Naive B cell (primary cell): ENCODE measurements at regions not wholly inside any gene's neighbourhood (a gene's known extent, or its start where the extent isn't known, plus 50 kb on each side); places are given as distances from the start of the nearest gene placed in this dataset.

ENCODE experiments used
- ATAC-seq, 2 donors: fragments of 150-1000 bp; cut with Tn5 transposase; 2 replicates each; pipeline ENCODE4 v1.10.0; 2021; ENCODE audit warnings: low read depth in 2 of 2, mild to moderate bottlenecking in 2 of 2, moderate library complexity in 2 of 2
- DNase-seq: peaks from one replicate; pipeline ENCODE4 v3.0.0; 2022
- H3K27ac Mint-ChIP-seq, 6 donors: one replicate each; pipeline ENCODE4 v1.8.0; 2020 to 2022; ENCODE audit warnings: mild to moderate bottlenecking in 6 of 6, mixed read lengths in 6 of 6, moderate library complexity in 5 of 6, inconsistent platforms in 2 of 6
- H3K27me3 Mint-ChIP-seq, 3 donors: one replicate each; pipeline ENCODE4 v1.8.0; 2021 to 2022; ENCODE audit warnings: mixed read lengths in 3 of 3, mild to moderate bottlenecking in 1 of 3
- H3K36me3 Mint-ChIP-seq, 2 donors: one replicate each; pipeline ENCODE4 v1.8.0; 2020 to 2022; ENCODE audit warnings: mixed read lengths in 2 of 2, inconsistent platforms in 1 of 2, mild to moderate bottlenecking in 1 of 2
- H3K4me1 Mint-ChIP-seq, 3 donors: one replicate each; pipeline ENCODE4 v1.8.0; 2020 to 2022; ENCODE audit warnings: mixed read lengths in 3 of 3, inconsistent platforms in 1 of 3, mild to moderate bottlenecking in 1 of 3, moderate library complexity in 1 of 3
- H3K4me3 Mint-ChIP-seq, 8 donors: one replicate each; pipeline ENCODE4 v1.8.0; 2020 to 2022; ENCODE audit warnings: mild to moderate bottlenecking in 8 of 8, mixed read lengths in 8 of 8, moderate library complexity in 8 of 8, inconsistent platforms in 2 of 8
- H3K9me3 Mint-ChIP-seq, 7 donors: one replicate each; pipeline ENCODE4 v1.8.0; 2020 to 2022; ENCODE audit warnings: mixed read lengths in 7 of 7, mild to moderate bottlenecking in 5 of 7, inconsistent platforms in 2 of 7, moderate library complexity in 1 of 7

DNA sequence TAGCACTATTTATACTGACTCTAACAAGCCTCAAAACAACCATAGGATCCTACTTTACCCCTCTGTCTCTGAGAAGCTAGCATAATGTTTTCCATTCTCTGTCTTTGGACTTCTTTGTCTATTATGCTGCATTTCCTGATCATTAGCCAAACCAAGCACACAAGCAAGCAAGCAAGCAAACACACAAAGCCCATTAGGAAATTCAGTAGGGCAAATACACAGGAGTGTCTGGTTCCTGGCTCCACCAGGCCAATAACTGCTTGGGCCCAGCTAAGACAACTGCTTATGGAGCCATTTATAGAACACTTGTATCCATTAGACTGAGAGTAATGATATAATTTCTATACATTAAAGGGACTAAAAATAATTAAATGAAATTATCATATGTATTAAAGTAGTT is 952.9 kb upstream of the EPHA7 start:
- no peak overlapping the region for H3K27ac Mint-ChIP-seq
- no peaks in the 10 kb centered on the region for H3K36me3 Mint-ChIP-seq
- no peak for ATAC-seq
- no peak overlapping the region for H3K4me3 Mint-ChIP-seq
- no peaks in the 10 kb centered on the region for H3K4me1 Mint-ChIP-seq
- peaks cover 0 to 2% (median 0%) of the 10 kb centered on the region in 7 donors for H3K9me3 Mint-ChIP-seq
- H3K27me3 Mint-ChIP-seq = no peaks in the 10 kb centered on the region
- DNase-seq = no peak

DNA sequence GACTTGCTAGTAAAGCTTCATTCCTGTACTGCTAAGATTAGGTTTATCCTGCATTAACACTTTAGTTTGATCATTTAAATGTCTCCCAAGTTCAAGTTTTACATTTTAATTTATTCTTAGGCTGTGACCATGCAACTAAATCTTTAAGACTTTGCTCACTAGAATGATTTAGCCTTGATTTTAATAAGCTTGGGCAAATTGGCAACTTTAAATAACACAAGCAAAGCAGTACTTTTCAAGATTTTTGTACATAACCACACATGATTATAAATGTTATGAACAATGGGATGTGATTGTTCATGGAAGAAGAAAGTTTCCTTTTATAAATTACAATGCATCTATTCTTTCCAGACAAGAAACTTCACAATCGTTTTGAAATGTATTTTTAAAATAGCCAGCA is 948.0 kb upstream of the EPHA7 start:
- ATAC-seq = no peak
- H3K27ac Mint-ChIP-seq = no peak overlapping the region
- no peaks in the 10 kb centered on the region for H3K27me3 Mint-ChIP-seq
- no peaks in the 10 kb centered on the region for H3K36me3 Mint-ChIP-seq
- no peak for DNase-seq
- peaks cover 0 to 7% (median 3%) of the 10 kb centered on the region in 7 donors for H3K9me3 Mint-ChIP-seq
- no peak overlapping the region for H3K4me3 Mint-ChIP-seq
- no peaks in the 10 kb centered on the region for H3K4me1 Mint-ChIP-seq

DNA sequence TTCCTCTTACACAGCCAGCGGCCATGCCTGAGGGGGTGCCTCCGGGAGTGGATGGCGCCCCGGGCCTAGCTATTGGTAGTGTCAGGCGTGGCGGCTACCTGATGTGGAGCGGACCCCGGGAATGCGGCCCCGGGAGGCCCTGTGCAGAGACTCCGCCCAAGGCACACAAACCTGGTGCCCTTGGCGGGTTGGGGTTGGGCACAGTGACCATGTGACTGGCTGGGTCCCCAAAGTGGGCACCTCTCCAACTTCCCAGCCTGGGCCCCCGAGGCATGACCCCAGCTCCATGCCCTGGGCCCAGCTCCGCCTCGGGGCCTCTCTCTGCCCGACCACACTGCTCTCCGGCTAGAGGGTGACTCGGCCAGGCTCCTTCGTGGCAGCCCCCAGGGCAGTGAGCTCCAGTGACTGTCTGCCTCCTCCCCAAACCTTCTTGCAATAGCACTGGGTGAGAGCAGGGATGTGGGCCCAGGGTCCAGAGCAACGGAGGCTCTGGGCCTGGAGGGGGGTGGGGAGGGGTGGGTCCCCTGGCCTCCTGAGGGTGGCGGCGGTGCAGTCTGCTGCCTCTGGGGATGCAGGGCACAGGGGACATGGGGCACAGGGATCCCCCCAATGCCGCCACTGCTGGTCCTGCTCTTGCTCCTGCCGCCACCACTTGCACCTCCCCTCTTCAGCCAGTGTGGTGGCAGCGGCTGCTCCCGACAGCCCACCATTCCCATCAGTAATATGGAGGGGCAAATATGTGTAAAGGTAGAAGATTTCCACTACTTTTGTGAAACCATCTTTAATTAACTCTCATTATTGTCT is 942.9 kb upstream of the EPHA7 start:
- Mint-ChIP-seq H3K4me3 (no peak overlapping the region), H3K4me1 (no peaks in the 10 kb centered on the region), H3K36me3 (no peaks in the 10 kb centered on the region), H3K27me3 (no peaks in the 10 kb centered on the region), H3K9me3 (peaks cover 0 to 8% (median 3%) of the 10 kb centered on the region in 7 donors), H3K27ac (no peak overlapping the region)
- ATAC-seq (no peak), DNase-seq (no peak)

DNA sequence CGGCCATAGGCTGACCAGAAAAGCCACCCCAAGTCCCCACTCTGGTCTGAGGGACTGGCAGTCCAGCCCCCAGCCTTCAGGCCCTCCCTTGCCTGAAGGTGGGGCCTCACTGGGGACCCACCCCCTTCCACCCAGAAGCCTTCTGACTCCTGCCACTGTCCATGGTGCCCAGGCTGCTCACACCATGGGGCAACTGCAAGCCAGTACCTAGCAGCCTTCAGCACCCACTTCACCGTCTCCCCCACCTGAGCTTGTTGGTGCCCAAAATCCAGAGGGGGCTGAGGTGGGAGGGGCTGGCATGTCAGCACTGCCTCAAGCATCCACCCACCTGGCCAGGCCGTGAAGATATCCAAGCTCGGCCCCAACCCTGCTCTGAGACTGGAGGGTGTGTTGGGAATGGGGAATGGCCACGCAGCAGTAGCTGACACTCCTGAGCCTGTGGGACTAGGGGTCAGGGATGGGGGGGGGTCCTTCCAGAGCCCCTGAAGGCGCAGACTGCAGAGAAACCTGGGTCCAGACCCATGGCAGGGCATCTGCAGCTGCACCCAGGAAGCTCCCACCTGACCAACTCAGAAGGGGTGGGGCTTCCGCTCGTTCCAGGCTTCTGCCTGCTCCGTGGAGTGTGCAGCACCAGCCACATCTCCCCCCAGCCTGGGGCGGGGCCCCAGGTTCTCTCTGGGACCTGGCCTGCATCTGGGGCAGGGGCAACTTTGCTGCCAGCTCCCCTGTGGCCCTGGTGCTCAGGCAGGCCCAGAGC is 942.1 kb upstream of the EPHA7 start:
- Mint-ChIP-seq H3K9me3 (peaks cover 0 to 8% (median 3%) of the 10 kb centered on the region in 7 donors), H3K27me3 (no peaks in the 10 kb centered on the region), H3K36me3 (no peaks in the 10 kb centered on the region), H3K27ac (no peak overlapping the region), H3K4me3 (no peak overlapping the region), H3K4me1 (no peaks in the 10 kb centered on the region)
- ATAC-seq = no peak
- DNase-seq = no peak

DNA sequence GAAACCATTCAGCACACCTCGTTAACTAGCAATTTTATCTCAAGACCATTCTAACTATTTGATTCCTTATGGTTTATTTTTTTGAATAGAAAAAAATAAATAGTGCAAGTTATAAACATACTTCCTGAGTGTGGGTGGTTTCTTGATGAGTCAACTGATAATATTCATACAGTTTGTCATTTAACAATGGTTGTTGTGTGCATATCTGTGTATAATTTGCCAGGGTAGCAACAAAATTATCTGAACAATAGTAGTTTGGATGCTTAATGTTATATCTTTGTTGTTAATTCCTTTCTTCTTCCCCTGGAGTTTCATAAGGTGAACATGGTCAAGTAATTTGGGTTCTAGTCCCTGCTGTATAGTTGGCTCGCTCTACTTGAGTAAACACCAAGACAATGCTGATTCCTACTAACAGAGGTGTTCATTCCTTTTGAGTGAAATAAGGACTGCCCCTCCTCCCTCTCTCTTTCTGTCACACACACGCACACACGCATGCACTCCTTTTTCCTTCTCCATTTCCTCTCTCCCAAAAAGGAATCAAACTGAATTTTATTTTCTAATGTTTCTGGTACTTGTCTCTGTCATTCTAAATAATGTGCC is 938.1 kb upstream of the EPHA7 start:
- Mint-ChIP-seq H3K9me3 (peaks cover 0 to 4% (median 0%) of the 10 kb centered on the region in 7 donors), H3K27me3 (no peaks in the 10 kb centered on the region), H3K4me1 (no peaks in the 10 kb centered on the region), H3K4me3 (no peak overlapping the region), H3K36me3 (no peaks in the 10 kb centered on the region), H3K27ac (no peak overlapping the region)
- DNase-seq (no peak), ATAC-seq (no peak)

DNA sequence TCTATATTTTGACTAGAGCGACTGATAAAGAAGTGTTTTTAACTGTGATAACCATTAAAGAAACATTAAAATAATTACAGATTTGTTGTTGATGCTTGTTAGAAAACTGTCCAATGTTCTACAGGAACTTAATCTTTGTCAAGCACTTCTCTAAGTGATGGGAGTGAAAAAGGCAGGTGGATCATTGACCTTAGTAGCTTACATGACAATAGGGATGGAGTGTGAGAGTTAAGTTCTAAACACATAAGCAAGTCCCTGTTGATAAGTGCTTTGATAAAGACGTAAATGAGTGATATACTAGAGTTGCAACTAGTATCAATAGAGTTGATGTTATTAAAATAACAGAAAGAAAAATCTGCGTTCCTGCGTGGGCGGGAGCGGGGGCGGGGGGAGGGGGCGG is 931.5 kb upstream of the EPHA7 start:
- no peak overlapping the region for H3K4me3 Mint-ChIP-seq
- no peaks in the 10 kb centered on the region for H3K9me3 Mint-ChIP-seq
- ATAC-seq (no peak), DNase-seq (no peak)
- H3K36me3 Mint-ChIP-seq = no peaks in the 10 kb centered on the region
- H3K4me1 Mint-ChIP-seq = no peaks in the 10 kb centered on the region
- H3K27me3 Mint-ChIP-seq = no peaks in the 10 kb centered on the region
- H3K27ac Mint-ChIP-seq = no peak overlapping the region

DNA sequence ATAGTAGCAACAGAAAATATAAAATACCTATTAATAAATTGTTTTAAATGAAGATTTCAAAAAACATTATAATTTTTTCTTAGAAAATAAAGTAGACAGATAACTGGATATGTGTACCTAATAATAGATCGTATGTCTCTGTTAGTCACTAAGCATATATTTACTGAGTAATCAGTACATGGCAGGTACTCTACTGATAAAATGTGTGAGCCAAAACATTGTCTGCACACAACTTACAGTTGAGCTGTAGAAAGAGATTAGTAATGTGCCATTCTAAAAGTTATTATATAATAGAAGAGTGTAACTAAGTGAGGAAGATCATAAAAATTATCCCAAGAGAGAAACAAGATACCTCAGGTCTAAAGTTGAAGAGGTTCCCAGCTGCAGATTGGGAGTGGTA is 929.9 kb upstream of the EPHA7 start:
- Mint-ChIP-seq H3K4me1 (no peaks in the 10 kb centered on the region), H3K27ac (no peak overlapping the region), H3K9me3 (no peaks in the 10 kb centered on the region), H3K36me3 (no peaks in the 10 kb centered on the region), H3K27me3 (no peaks in the 10 kb centered on the region), H3K4me3 (no peak overlapping the region)
- ATAC-seq (no peak), DNase-seq (no peak)

DNA sequence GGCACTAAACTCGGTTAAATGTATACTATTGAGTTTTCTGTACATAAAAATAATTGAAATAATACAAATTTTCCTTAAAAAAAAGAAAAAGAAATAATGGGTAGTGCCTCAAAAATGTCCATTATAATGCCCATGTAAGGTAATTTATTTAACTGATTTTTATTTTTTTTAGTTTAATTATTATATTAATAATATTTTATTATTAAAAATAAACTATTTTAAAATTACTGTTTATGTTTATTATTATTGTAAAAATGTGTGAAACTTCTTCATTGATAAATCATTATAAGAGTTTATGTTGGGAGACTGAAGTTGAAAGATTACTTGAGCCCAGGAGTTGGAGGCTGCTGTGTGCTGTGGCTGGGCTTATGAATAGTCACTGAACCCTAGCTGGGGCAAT is 925.5 kb upstream of the EPHA7 start:
- Mint-ChIP-seq H3K4me3 (no peak overlapping the region), H3K4me1 (no peaks in the 10 kb centered on the region), H3K9me3 (peaks cover 0 to 4% (median 0%) of the 10 kb centered on the region in 7 donors), H3K27ac (no peak overlapping the region), H3K36me3 (no peaks in the 10 kb centered on the region), H3K27me3 (no peaks in the 10 kb centered on the region)
- ATAC-seq (no peak), DNase-seq (no peak)

DNA sequence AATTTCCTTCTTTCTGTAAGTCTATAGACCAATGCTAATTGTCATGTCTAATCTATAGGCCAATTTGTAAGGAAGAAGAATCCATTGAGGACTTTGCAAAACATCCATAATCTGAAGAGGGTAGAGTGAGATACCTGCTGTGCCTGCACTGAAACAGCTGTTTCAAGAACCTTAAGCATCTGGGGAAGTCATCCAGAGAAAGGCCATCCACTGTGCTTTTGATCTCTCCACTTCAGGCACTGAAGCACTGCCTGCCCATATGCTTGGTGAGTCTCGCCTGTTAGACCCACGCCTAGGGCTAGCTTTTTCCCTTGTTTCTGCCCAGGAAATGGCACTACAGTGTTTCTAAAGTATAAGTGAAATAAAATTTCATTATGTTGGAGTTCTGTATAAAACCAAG is 921.8 kb upstream of the EPHA7 start:
- H3K36me3 Mint-ChIP-seq = no peaks in the 10 kb centered on the region
- peaks cover 0 to 4% (median 1%) of the 10 kb centered on the region in 7 donors for H3K9me3 Mint-ChIP-seq
- no peak for DNase-seq
- no peak overlapping the region for H3K4me3 Mint-ChIP-seq
- H3K27me3 Mint-ChIP-seq = no peaks in the 10 kb centered on the region
- H3K27ac Mint-ChIP-seq = no peak overlapping the region
- no peak for ATAC-seq
- no peaks in the 10 kb centered on the region for H3K4me1 Mint-ChIP-seq

DNA sequence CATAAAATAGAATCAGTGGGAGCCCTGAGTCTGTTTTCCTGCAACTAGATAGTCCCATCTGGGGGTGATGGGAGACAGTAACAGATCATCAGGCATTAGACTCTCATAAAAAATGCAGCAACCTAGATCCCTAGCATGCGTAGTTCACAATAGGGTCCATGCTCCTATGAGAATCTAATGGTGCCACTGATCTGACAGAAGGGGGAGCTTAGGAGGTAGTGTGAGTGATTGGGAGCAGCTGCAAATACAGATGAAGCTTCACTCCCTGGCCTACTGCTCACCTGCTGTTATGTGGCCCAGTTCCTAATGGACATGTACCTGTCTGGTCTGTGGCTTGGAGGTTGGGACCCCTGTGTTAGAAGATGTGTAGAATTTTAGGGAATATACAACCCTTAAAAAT is 904.5 kb upstream of the EPHA7 start:
- peaks cover 0 to 3% (median 0%) of the 10 kb centered on the region in 7 donors for H3K9me3 Mint-ChIP-seq
- ATAC-seq (no peak), DNase-seq (no peak)
- no peaks in the 10 kb centered on the region for H3K36me3 Mint-ChIP-seq
- no peaks in the 10 kb centered on the region for H3K27me3 Mint-ChIP-seq
- H3K27ac Mint-ChIP-seq = no peak overlapping the region
- no peaks in the 10 kb centered on the region for H3K4me1 Mint-ChIP-seq
- no peak overlapping the region for H3K4me3 Mint-ChIP-seq

DNA sequence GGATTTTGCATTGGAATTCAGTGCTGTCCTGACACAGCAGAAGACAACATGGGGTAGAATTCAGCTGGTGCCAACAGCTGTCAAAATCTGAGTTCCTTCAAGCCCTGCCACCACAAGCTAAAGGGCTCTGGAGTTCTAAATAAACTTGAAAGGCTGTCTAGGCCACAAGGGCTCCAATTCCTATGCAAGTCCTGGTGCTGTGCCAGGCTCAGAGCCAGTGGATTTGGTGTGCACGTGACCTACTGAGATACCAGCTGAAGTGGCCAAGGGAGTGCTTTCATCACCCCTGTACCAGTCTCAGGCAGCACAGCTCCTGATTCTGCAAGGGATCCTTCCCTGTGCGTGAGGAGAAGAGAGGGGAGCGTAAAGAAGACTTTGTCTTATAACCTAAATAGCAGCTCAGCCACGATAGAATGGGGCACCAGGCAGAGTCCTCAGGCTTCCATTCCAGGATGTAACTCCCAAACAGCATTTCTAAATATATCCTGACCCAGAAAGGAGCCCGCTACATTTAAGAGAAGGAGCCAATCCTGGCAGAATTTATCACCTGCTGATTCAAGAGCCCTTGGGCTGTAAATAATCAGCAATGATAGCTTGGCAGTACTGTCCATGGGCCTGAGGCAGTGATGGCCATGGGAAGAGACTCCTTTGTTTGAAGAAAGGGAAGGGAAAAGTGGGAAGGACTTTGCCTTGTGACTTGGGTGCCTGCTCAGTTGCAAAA is 881.2 kb upstream of the EPHA7 start:
- H3K36me3 Mint-ChIP-seq = no peaks in the 10 kb centered on the region
- no peaks in the 10 kb centered on the region for H3K27me3 Mint-ChIP-seq
- peaks cover 0 to 5% (median 2%) of the 10 kb centered on the region in 7 donors for H3K9me3 Mint-ChIP-seq
- no peak for DNase-seq
- peak overlapping the region in 1 of 8 donors; percentile 73 for H3K4me3 Mint-ChIP-seq
- ATAC-seq = no peak
- no peak overlapping the region for H3K27ac Mint-ChIP-seq
- H3K4me1 Mint-ChIP-seq = no peaks in the 10 kb centered on the region

DNA sequence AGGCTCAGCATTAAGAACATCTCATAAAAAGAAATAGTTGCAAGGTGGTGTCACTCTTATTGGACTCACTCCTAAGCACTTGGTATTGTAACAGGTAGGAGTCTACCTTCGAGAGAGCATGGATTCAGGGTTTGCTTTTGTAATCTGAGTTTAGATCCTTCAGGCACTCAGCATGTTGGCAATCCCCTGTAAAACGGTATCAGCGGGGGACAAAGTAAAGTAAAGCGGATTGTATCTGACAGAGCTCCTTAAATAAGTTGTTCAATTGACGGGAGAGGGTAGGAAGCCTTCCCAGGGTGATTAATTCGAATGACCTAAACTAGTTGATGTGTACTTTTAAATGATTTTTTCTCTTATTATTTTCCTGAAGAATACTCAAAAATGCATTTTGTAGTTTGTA is 869.8 kb upstream of the EPHA7 start:
- H3K4me3 Mint-ChIP-seq = no peak overlapping the region
- H3K27ac Mint-ChIP-seq = no peak overlapping the region
- no peaks in the 10 kb centered on the region for H3K4me1 Mint-ChIP-seq
- H3K27me3 Mint-ChIP-seq = no peaks in the 10 kb centered on the region
- H3K36me3 Mint-ChIP-seq = no peaks in the 10 kb centered on the region
- no peak for DNase-seq
- ATAC-seq = no peak
- peaks cover 0 to 3% (median 0%) of the 10 kb centered on the region in 7 donors for H3K9me3 Mint-ChIP-seq

DNA sequence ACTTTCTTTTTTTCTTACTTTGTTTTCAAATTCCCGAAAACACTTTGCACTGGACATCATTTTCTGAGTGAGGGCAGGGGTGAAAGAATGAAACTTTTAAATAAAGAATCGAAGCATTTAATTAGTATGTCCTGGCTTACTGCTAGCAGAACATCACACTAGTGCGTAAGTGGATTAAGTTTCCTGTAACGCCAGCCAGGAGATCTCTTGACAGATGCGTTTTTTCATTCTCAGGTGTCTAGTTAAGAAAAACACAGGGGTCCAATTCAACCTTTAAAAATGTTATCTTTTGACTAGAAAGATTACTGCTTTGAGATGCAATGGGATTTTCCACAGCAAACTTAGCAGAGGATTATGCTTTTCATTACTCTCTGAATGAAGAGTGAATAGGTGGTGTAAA is 858.8 kb upstream of the EPHA7 start:
- Mint-ChIP-seq H3K36me3 (no peaks in the 10 kb centered on the region), H3K4me1 (no peaks in the 10 kb centered on the region), H3K27me3 (no peaks in the 10 kb centered on the region), H3K27ac (no peak overlapping the region), H3K9me3 (peaks cover 0 to 2% (median 2%) of the 10 kb centered on the region in 7 donors), H3K4me3 (no peak overlapping the region)
- ATAC-seq (no peak), DNase-seq (no peak)
